ENCODE measurements at regions not wholly inside any gene's neighbourhood (a gene's known extent, or its start where the extent isn't known, plus 50 kb on each side); places are given as distances from the start of the nearest gene placed in this dataset.
A peak's percentile ranks its signal among the peaks of the same experiment; 100 is the strongest.

- DNase-seq (ENCODE audit: low read depth in 3 of 3, low spot score in 2 of 3), result no peak
Observed at GRCh38 chr5:2257326-2258244, 374.9 kb upstream of the IRX4 start.

- no peak for DNase-seq (ENCODE audit: low read depth in 3 of 3, low spot score in 2 of 3)
Observed at GRCh38 chr5:2256691-2257280, 374.1 kb upstream of the IRX4 start.

GRCh38 chr5:2255915-2256690 is 373.4 kb upstream of the IRX4 start:
- DNase-seq (ENCODE audit: low read depth in 3 of 3, low spot score in 2 of 3), result no peak

- no peak for DNase-seq (ENCODE audit: low read depth in 3 of 3, low spot score in 2 of 3)
Observed at GRCh38 chr5:2254880-2255750, 372.4 kb upstream of the IRX4 start.

- DNase-seq (ENCODE audit: low read depth in 3 of 3, low spot score in 2 of 3), result no peak
Observed at GRCh38 chr5:2254406-2254805, 371.7 kb upstream of the IRX4 start.

- peak; percentile 8 to 25 (median 12) for DNase-seq (ENCODE audit: low read depth in 3 of 3, low spot score in 2 of 3)
Observed at GRCh38 chr5:2253040-2253975, 370.6 kb upstream of the IRX4 start.

GRCh38 chr5:2251751-2252150 is 369.0 kb upstream of the IRX4 start:
- no peak for DNase-seq (ENCODE audit: low read depth in 3 of 3, low spot score in 2 of 3)

GRCh38 chr5:2251298-2251697 is 368.6 kb upstream of the IRX4 start:
- no peak for DNase-seq (ENCODE audit: low read depth in 3 of 3, low spot score in 2 of 3)

GRCh38 chr5:2250365-2250950 is 367.7 kb upstream of the IRX4 start:
- no peak for DNase-seq (ENCODE audit: low read depth in 3 of 3, low spot score in 2 of 3)

GRCh38 chr5:2249442-2249841 is 366.7 kb upstream of the IRX4 start:
- no peak for DNase-seq (ENCODE audit: low read depth in 3 of 3, low spot score in 2 of 3)

GRCh38 chr5:2249026-2249425 is 366.3 kb upstream of the IRX4 start:
- DNase-seq (ENCODE audit: low read depth in 3 of 3, low spot score in 2 of 3), result no peak

- DNase-seq (ENCODE audit: low read depth in 3 of 3, low spot score in 2 of 3), result no peak
Observed at GRCh38 chr5:2242539-2242938, 359.8 kb upstream of the IRX4 start.

- no peak for DNase-seq (ENCODE audit: low read depth in 3 of 3, low spot score in 2 of 3)
Observed at GRCh38 chr5:2241842-2242241, 359.1 kb upstream of the IRX4 start.

- no peak for DNase-seq (ENCODE audit: low read depth in 3 of 3, low spot score in 2 of 3)
Observed at GRCh38 chr5:2240118-2240904, 357.6 kb upstream of the IRX4 start.

GRCh38 chr5:2239201-2239910 is 356.6 kb upstream of the IRX4 start:
- no peak for DNase-seq (ENCODE audit: low read depth in 3 of 3, low spot score in 2 of 3)

GRCh38 chr5:2238732-2239131 is 356.0 kb upstream of the IRX4 start:
- no peak for DNase-seq (ENCODE audit: low read depth in 3 of 3, low spot score in 2 of 3)

- no peak for DNase-seq (ENCODE audit: low read depth in 3 of 3, low spot score in 2 of 3)
Observed at GRCh38 chr5:2227433-2227832, 344.7 kb upstream of the IRX4 start.

GRCh38 chr5:2224689-2225088 is 342.0 kb upstream of the IRX4 start:
- DNase-seq (ENCODE audit: low read depth in 3 of 3, low spot score in 2 of 3), result no peak
